K562 (cell line): ENCODE measurements at regions not wholly inside any gene's neighbourhood (a gene's known extent, or its start where the extent isn't known, plus 50 kb on each side); places are given as distances from the start of the nearest gene placed in this dataset.

Source experiments
- PHF8 ChIP-seq: fragments of 200-600 bp; sonication (generic); IDR thresholded peaks from 2 replicates; pipeline ENCODE4 v1.6.1; 2012; ENCODE audit warnings: mixed run types, mild to moderate bottlenecking, inconsistent platforms, low read length, moderate library complexity, borderline replicate concordance
- RBM34 ChIP-seq: fragments of 200-400 bp; formaldehyde crosslinking; IDR thresholded peaks from 2 replicates; pipeline ENCODE4 v1.6.1; 2018; ENCODE audit warnings: low read length, borderline replicate concordance; ENCODE audit not compliant: insufficient read depth
- TEAD1 ChIP-seq, 2 experiments: fragments of 450-650 bp in 1 of 2; sonication (generic) in 1 of 2; formaldehyde crosslinking; IDR thresholded peaks; 2 replicates each; pipeline versions ENCODE4 v1.4.0 to v1.8.0; 2020 to 2022; ENCODE audit warnings: mild to moderate bottlenecking in 2 of 2, missing genetic modification reagents in 1 of 2
- ZNF165 ChIP-seq: fragments of 250-450 bp; sonication (Bioruptor Pico); IDR thresholded peaks from 2 replicates; pipeline ENCODE4 v1.4.0; 2020; ENCODE audit warnings: borderline replicate concordance
- TF ChIP-seq, protein P1 (sequence below): sonication (generic); formaldehyde crosslinking; IDR thresholded peaks from 2 replicates; pipeline ENCODE4 v1.8.0; 2022; ENCODE audit warnings: mild to moderate bottlenecking, missing genetic modification reagents
- TF ChIP-seq, protein P2 (sequence below): fragments of 250-450 bp; sonication (Bioruptor Pico); IDR thresholded peaks from 2 replicates; pipeline ENCODE4 v1.5.0; 2020; ENCODE audit warnings: mild to moderate bottlenecking

DNA sequence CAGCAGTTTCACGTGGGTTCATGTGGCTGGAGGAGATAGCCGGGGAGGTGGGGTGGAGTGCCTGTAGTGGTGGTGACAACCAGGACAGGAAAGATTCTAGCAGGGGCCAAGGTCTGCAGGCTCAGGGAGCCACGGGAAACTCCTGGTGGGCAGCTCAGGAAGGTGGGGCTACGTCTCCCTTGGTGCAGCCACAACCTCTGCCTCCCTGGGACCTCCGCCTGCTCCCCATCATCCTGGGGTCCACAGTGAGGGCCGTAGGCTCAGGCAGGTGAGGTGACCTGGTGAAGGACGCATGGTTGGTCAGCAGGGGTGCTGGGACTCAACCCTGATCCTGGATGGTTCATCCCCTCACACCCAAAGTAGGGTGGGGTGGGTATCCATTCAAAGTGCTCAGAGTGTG lies 524.1 kb downstream of the TBC1D22A start (continued):
- TF ChIP-seq RBM34 (no peak), TEAD1 (CRISPR knock-in tag; IDR thresholded peaks at IDR 0.05) (no peak), PHF8 (no peak), ZNF165 (CRISPR knock-in tag) (no peak)
- TF ChIP-seq, protein P1, sequence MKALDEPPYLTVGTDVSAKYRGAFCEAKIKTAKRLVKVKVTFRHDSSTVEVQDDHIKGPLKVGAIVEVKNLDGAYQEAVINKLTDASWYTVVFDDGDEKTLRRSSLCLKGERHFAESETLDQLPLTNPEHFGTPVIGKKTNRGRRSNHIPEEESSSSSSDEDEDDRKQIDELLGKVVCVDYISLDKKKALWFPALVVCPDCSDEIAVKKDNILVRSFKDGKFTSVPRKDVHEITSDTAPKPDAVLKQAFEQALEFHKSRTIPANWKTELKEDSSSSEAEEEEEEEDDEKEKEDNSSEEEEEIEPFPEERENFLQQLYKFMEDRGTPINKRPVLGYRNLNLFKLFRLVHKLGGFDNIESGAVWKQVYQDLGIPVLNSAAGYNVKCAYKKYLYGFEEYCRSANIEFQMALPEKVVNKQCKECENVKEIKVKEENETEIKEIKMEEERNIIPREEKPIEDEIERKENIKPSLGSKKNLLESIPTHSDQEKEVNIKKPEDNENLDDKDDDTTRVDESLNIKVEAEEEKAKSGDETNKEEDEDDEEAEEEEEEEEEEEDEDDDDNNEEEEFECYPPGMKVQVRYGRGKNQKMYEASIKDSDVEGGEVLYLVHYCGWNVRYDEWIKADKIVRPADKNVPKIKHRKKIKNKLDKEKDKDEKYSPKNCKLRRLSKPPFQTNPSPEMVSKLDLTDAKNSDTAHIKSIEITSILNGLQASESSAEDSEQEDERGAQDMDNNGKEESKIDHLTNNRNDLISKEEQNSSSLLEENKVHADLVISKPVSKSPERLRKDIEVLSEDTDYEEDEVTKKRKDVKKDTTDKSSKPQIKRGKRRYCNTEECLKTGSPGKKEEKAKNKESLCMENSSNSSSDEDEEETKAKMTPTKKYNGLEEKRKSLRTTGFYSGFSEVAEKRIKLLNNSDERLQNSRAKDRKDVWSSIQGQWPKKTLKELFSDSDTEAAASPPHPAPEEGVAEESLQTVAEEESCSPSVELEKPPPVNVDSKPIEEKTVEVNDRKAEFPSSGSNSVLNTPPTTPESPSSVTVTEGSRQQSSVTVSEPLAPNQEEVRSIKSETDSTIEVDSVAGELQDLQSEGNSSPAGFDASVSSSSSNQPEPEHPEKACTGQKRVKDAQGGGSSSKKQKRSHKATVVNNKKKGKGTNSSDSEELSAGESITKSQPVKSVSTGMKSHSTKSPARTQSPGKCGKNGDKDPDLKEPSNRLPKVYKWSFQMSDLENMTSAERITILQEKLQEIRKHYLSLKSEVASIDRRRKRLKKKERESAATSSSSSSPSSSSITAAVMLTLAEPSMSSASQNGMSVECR (CRISPR knock-in tag) = no peak
- TF ChIP-seq, protein P2, sequence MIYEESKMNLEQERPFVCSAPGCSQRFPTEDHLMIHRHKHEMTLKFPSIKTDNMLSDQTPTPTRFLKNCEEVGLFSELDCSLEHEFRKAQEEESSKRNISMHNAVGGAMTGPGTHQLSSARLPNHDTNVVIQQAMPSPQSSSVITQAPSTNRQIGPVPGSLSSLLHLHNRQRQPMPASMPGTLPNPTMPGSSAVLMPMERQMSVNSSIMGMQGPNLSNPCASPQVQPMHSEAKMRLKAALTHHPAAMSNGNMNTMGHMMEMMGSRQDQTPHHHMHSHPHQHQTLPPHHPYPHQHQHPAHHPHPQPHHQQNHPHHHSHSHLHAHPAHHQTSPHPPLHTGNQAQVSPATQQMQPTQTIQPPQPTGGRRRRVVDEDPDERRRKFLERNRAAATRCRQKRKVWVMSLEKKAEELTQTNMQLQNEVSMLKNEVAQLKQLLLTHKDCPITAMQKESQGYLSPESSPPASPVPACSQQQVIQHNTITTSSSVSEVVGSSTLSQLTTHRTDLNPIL = no peak
